ENCODE measurements at regions not wholly inside any gene's neighbourhood (a gene's known extent, or its start where the extent isn't known, plus 50 kb on each side); places are given as distances from the start of the nearest gene placed in this dataset.

DNA sequence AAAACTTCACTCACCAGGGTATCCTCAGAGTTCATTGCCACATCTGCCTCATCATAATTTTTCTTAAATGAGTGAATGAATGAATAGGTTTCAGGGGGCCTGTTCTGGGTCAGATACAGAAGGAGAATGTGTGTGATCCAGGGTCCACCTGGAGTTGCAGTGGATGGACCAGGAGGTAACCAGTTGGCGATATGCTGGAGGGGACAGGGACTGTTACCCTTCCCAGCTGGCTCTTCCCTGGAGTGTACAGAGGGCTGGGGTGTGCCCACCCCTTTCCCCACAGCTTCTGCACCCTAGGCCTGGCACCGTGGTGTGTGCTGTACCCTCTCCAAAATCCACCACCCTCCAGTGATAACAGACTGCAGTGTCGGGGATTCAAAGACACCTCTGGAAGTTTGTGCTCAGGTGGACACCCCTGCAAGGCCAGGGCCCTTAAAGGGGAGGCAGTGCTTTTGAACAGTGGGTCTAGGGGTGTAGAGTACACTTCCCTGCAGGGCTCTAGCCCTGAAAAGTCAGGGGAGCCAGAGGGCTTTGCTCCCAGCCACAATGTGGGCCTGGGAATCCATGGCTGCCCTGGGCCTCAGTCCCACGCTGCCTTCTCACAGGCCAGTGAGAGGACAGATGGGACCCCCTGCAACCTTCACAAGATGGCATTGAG lies 134.4 kb upstream of the UNC5B start:
- TF ChIP-seq, protein P1, sequence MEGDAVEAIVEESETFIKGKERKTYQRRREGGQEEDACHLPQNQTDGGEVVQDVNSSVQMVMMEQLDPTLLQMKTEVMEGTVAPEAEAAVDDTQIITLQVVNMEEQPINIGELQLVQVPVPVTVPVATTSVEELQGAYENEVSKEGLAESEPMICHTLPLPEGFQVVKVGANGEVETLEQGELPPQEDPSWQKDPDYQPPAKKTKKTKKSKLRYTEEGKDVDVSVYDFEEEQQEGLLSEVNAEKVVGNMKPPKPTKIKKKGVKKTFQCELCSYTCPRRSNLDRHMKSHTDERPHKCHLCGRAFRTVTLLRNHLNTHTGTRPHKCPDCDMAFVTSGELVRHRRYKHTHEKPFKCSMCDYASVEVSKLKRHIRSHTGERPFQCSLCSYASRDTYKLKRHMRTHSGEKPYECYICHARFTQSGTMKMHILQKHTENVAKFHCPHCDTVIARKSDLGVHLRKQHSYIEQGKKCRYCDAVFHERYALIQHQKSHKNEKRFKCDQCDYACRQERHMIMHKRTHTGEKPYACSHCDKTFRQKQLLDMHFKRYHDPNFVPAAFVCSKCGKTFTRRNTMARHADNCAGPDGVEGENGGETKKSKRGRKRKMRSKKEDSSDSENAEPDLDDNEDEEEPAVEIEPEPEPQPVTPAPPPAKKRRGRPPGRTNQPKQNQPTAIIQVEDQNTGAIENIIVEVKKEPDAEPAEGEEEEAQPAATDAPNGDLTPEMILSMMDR (IDR thresholded peaks at IDR 0.05; ENCODE audit: unreplicated experiment): no peak
- Mint-ChIP-seq H3K4me1 (ENCODE audit: unreplicated experiment) (peaks cover 2% of the 10 kb centered on the region), H3K4me3 (ENCODE audit: unreplicated experiment) (no peak overlapping the region), H3K27ac (ENCODE audit: unreplicated experiment) (peak overlapping the region; percentile 30), H3K27me3 (ENCODE audit: unreplicated experiment) (peaks cover 9% of the 10 kb centered on the region), H3K9me3 (ENCODE audit: unreplicated experiment) (no peaks in the 10 kb centered on the region), H3K36me3 (ENCODE audit: low read depth, unreplicated experiment) (no peaks in the 10 kb centered on the region)
- DNase-seq (ENCODE audit: low spot score): no peak

DNA sequence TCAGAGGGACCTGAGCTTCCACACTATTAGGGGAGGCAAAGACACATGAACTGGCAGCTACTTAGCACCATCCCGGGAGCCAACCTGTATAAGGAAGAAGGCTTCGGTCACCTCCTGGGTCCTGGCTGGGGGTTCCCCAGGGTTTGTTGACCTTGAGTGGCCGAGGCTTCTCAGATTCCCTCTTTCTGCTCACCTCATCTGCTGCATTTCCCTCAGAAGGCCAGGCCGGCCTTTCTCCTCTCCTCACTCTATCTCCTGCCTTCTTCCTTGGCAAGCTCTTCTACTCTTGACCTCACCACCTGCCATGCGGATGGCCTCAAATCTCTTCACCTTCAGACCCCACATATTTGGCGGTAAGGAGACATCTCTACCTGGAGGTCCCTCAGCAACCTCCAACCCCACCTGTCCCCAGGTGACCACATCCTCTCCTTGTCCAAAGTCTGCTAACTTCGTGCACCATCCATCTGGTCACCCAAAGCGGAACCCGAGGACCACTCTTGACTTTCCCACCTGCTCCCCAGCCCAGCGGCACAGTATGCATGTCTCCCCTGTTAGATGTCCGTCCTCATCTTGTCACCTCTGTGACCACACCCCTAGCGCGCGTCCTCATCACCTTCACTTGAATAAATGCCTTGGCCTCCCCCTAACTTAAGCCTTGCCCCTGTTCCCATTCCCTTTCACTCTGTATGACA lies 133.8 kb upstream of the UNC5B start:
- Mint-ChIP-seq H3K36me3 (ENCODE audit: low read depth, unreplicated experiment) (no peaks in the 10 kb centered on the region), H3K4me3 (ENCODE audit: unreplicated experiment) (no peak overlapping the region), H3K27me3 (ENCODE audit: unreplicated experiment) (peaks cover 9% of the 10 kb centered on the region), H3K4me1 (ENCODE audit: unreplicated experiment) (peaks cover 2% of the 10 kb centered on the region), H3K27ac (ENCODE audit: unreplicated experiment) (peak overlapping the region; percentile 32), H3K9me3 (ENCODE audit: unreplicated experiment) (no peaks in the 10 kb centered on the region)
- TF ChIP-seq, protein P1 (IDR thresholded peaks at IDR 0.05; ENCODE audit: unreplicated experiment): no peak
- DNase-seq (ENCODE audit: low spot score): no peak

GRCh38 chr10:71079761-71080380 lies 132.5 kb upstream of the UNC5B start:
- TF ChIP-seq, protein P1 (IDR thresholded peaks at IDR 0.05; ENCODE audit: unreplicated experiment): no peak
- Mint-ChIP-seq H3K27ac (ENCODE audit: unreplicated experiment) (no peak overlapping the region), H3K9me3 (ENCODE audit: unreplicated experiment) (no peaks in the 10 kb centered on the region), H3K27me3 (ENCODE audit: unreplicated experiment) (peaks cover 9% of the 10 kb centered on the region), H3K4me3 (ENCODE audit: unreplicated experiment) (no peak overlapping the region), H3K36me3 (ENCODE audit: low read depth, unreplicated experiment) (no peaks in the 10 kb centered on the region), H3K4me1 (ENCODE audit: unreplicated experiment) (peaks cover 2% of the 10 kb centered on the region)
- no peak for DNase-seq (ENCODE audit: low spot score)

DNA sequence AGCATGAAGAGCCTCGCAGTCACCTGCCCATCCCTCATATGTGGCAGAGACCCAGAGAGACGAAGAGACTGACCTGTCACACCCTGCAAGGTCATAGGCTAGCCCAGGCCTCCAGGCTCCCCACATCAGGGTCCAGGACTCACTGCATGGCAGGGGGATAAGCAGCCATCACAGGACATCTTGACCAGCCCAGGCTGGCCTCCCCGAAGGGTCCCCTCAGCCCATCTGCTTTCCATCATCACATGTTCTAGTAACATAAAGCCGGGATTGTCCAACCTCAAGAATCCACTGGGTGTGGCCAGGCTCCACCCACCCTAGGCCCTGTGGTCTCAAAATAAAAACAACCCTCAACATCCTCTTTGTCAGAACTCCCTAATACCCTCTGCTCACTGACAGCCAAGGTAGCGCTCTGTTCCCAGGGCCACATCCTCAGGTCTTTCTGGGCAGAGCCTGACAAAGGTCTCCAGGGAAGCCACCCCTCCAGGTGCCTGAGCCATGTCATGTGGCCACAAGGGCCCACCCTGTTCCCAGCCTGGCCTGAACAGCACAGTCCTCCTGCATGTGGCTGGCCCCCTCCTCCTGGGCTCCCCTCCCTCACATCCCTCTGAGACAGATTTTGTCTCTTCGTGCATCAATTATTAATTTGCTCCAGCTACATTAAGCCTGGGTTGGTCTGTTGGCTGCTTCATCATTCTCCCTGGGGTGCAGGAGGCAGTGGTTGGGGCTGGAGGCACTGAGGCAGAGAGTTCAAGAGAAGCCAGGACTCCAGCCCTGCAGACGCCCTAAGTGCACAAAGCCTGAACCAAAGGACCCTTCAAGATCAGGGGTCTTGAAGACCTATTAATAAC lies 131.8 kb upstream of the UNC5B start:
- TF ChIP-seq, protein P1 (IDR thresholded peaks at IDR 0.05; ENCODE audit: unreplicated experiment): no peak
- H3K27me3 Mint-ChIP-seq (ENCODE audit: unreplicated experiment): peaks cover 9% of the 10 kb centered on the region

More for the DNA sequence above, 131.8 kb upstream of the UNC5B start:
- no peak overlapping the region for H3K4me3 Mint-ChIP-seq (ENCODE audit: unreplicated experiment)
- no peaks in the 10 kb centered on the region for H3K36me3 Mint-ChIP-seq (ENCODE audit: low read depth, unreplicated experiment)
- no peak overlapping the region for H3K27ac Mint-ChIP-seq (ENCODE audit: unreplicated experiment)
- peaks cover 2% of the 10 kb centered on the region for H3K4me1 Mint-ChIP-seq (ENCODE audit: unreplicated experiment)
- H3K9me3 Mint-ChIP-seq (ENCODE audit: unreplicated experiment): no peaks in the 10 kb centered on the region
- DNase-seq (ENCODE audit: low spot score): no peak
